ENCODE measurements at regions not wholly inside any gene's neighbourhood (a gene's known extent, or its start where the extent isn't known, plus 50 kb on each side); places are given as distances from the start of the nearest gene placed in this dataset.

DNA sequence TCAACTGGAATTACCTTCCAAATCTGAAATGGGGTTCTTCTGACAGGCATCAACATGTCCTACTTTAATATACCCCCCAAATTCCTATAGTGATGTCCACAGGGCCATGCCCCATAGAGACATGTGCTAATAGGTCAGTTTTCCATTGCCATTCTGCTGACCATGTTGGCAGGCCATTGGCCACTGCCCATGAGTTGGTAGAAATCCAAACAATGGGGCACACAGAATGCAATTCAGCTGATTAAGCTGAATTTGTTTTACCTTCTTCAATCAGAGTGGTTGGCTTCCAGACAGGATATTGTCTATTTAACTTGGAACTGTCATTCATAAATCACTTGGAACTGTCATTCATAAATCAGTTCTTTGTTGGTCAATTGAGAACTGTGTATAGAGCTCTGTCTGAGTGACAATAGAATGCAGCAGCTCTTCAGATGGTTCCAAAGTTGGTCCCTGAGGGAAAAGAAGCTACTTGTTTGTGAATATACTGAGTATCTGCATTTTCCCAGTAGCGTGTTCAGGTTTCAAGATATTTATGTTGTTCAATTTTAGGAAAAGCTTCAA lies 336.9 kb downstream of the DRD1 start:
- TF ChIP-seq, protein P1, sequence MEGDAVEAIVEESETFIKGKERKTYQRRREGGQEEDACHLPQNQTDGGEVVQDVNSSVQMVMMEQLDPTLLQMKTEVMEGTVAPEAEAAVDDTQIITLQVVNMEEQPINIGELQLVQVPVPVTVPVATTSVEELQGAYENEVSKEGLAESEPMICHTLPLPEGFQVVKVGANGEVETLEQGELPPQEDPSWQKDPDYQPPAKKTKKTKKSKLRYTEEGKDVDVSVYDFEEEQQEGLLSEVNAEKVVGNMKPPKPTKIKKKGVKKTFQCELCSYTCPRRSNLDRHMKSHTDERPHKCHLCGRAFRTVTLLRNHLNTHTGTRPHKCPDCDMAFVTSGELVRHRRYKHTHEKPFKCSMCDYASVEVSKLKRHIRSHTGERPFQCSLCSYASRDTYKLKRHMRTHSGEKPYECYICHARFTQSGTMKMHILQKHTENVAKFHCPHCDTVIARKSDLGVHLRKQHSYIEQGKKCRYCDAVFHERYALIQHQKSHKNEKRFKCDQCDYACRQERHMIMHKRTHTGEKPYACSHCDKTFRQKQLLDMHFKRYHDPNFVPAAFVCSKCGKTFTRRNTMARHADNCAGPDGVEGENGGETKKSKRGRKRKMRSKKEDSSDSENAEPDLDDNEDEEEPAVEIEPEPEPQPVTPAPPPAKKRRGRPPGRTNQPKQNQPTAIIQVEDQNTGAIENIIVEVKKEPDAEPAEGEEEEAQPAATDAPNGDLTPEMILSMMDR (IDR thresholded peaks at IDR 0.05), result no peak

DNA sequence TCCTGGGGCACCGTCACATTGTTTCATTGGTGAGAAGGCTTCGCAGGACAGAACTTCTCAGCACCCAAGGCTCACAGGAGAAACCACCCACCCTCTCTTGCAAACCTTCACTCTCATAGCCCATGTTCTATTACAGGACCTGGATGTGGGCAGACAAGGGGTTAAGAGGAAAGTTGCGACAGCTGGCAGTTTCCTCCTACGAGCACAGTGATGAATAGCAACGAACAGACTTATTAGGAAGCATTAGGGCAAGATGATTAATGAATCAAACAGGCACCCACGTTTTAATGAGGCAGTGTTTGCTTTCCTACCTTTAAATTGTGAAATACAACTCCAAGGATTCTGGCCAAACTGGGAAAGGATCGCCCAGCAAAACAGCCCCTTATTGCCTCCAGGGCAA lies 339.3 kb downstream of the DRD1 start:
- Histone ChIP-seq H3K27ac (no peak overlapping the region), H3K36me3 (no peaks in the 10 kb centered on the region), H3K4me3 (no peak overlapping the region), H3K27me3 (no peaks in the 10 kb centered on the region), H3K4me1 (no peaks in the 10 kb centered on the region), H3K9me3 (no peaks in the 10 kb centered on the region)
- intact Hi-C loops (cut with DNase I), result no loop called here
- TF ChIP-seq POLR2AphosphoS5 (IDR thresholded peaks at IDR 0.05; ENCODE audit: insufficient read depth in 1 of 2, low read depth in 1 of 2) (no peak), POLR2A (IDR thresholded peaks at IDR 0.05) (no peak)
- TF ChIP-seq, protein P1 (IDR thresholded peaks at IDR 0.05), result no peak
- DNase-seq (ENCODE audit: extremely low spot score in 2 of 2), result no peak

More for the DNA sequence above, 336.9 kb downstream of the DRD1 start:
- Histone ChIP-seq H3K27ac (no peak overlapping the region), H3K4me1 (no peaks in the 10 kb centered on the region), H3K9me3 (no peaks in the 10 kb centered on the region), H3K27me3 (no peaks in the 10 kb centered on the region), H3K4me3 (no peak overlapping the region), H3K36me3 (no peaks in the 10 kb centered on the region)
- intact Hi-C loops (cut with DNase I), result no loop called here
- DNase-seq (ENCODE audit: extremely low spot score in 2 of 2), result no peak

DNA sequence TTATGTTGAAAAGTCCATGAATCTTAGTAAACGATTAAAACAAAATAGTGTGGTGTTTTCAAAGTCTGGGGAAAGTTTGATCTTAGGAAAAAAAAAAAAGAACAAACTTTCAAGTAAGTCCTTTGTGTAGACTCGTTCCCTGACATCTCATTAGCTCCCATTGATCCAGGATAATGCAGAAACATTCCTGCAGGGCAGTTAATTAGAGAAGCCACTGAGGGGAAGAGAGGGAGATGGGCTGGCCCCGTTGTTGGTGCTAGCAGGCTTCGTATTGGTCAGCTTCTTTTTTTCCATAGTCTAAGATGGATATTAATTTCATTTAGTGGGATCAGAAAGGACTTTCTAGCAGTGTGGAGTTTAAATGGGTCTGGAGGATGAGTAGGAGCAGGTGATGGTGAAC lies 340.2 kb downstream of the DRD1 start:
- H3K9me3 ChIP-seq, result no peaks in the 10 kb centered on the region
- intact Hi-C loops (cut with DNase I), result no loop called here
- H3K27me3 ChIP-seq, result no peaks in the 10 kb centered on the region
- TF ChIP-seq, protein P1 (IDR thresholded peaks at IDR 0.05), result no peak
- TF ChIP-seq POLR2AphosphoS5 (IDR thresholded peaks at IDR 0.05; ENCODE audit: insufficient read depth in 1 of 2, low read depth in 1 of 2) (no peak), POLR2A (IDR thresholded peaks at IDR 0.05) (no peak)
- DNase-seq (ENCODE audit: extremely low spot score in 2 of 2), result no peak
- H3K4me1 ChIP-seq, result no peaks in the 10 kb centered on the region
- no peak overlapping the region for H3K4me3 ChIP-seq
- no peaks in the 10 kb centered on the region for H3K36me3 ChIP-seq
- no peak overlapping the region for H3K27ac ChIP-seq

DNA sequence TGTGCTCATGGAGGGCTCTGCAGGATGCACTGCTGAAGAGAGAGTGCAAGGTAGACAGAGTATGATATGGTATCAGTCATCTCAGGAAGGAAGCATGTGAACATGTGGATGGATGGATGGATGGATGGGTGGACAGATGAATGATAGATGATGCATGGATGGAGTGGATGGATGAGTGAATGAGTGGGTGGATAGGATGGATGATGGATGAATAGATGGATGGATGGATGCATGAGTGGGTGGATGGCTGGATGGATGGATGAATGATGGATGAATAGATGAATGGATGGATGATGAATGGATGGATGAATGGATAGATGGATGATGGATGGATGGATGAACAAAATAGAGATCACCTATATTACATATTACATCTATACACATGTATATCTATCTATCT lies 341.3 kb downstream of the DRD1 start:
- no peak for TF ChIP-seq POLR2A (IDR thresholded peaks at IDR 0.05)
- TF ChIP-seq POLR2AphosphoS5 (IDR thresholded peaks at IDR 0.05; ENCODE audit: insufficient read depth in 1 of 2, low read depth in 1 of 2), result no peak
- TF ChIP-seq, protein P1 (IDR thresholded peaks at IDR 0.05), result no peak
- H3K4me3 ChIP-seq, result no peak overlapping the region
- no peaks in the 10 kb centered on the region for H3K4me1 ChIP-seq
- no peaks in the 10 kb centered on the region for H3K27me3 ChIP-seq
- intact Hi-C loops (cut with DNase I), result no loop called here
- H3K36me3 ChIP-seq, result no peaks in the 10 kb centered on the region
- DNase-seq (ENCODE audit: extremely low spot score in 2 of 2), result no peak
- no peak overlapping the region for H3K27ac ChIP-seq
- no peaks in the 10 kb centered on the region for H3K9me3 ChIP-seq

DNA sequence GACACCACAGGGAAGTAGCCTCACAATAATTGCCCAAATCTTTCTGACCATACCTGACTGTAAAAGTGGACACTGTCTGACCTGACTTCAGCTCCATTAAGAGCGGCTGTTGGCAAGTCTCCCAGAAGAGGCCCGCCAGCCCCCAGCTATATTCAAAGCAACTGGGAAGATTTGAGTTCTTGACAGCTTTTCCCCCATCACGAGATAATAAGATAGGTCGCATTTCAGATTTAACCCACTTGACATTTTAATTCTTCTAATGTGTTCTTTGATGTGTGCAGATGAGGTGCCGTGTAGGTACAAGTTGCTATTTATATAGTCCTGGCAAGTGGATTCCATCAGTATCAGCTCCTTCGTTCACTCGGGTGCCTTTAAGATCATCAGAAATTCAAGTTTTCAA lies 345.7 kb downstream of the DRD1 start:
- TF ChIP-seq POLR2AphosphoS5 (IDR thresholded peaks at IDR 0.05; ENCODE audit: insufficient read depth in 1 of 2, low read depth in 1 of 2) (no peak), POLR2A (IDR thresholded peaks at IDR 0.05) (no peak)
- TF ChIP-seq, protein P1 (IDR thresholded peaks at IDR 0.05), result no peak
- Histone ChIP-seq H3K27me3 (no peaks in the 10 kb centered on the region), H3K4me1 (no peaks in the 10 kb centered on the region), H3K4me3 (no peak overlapping the region), H3K27ac (no peak overlapping the region), H3K36me3 (no peaks in the 10 kb centered on the region), H3K9me3 (no peaks in the 10 kb centered on the region)
- intact Hi-C loops (cut with DNase I), result no loop called here
- DNase-seq (ENCODE audit: extremely low spot score in 2 of 2), result no peak
